HCT116 (cell line): ENCODE measurements at regions not wholly inside any gene's neighbourhood (a gene's known extent, or its start where the extent isn't known, plus 50 kb on each side); places are given as distances from the start of the nearest gene placed in this dataset.

ENCODE experiments used
- ATAC-seq: fragments of 200-7000 bp; cut with Tn5 transposase; 2 replicates; pipeline ENCODE4 v1.9.1; 2020; ENCODE audit warnings: mild to moderate bottlenecking, moderate library complexity
- BruUV-seq: library from RNA; stranded (reverse); fragments of 400-500 nt; replicated peaks from 2 replicates; lab custom pipeline; 2021; lab: Mats Ljungman, UMichigan
- CTCF ChIA-PET: fragments of 300-600 bp; sonication (Branson Sonifier 250); formaldehyde crosslinking; loops from one replicate; lab custom pipeline; 2021; ENCODE audit warnings: antibody characterized with exemption; lab: Charles Lee
- POLR2A ChIA-PET: fragments of 300-600, 350-600 bp; sonication (Branson Sonifier 250); formaldehyde crosslinking; loops from one replicate; lab custom pipeline; 2021; ENCODE audit warnings: antibody characterized with exemption; lab: Charles Lee
- RAD21 ChIA-PET, 2 experiments: fragments of 300-600 bp; sonication (Branson Sonifier 250); formaldehyde crosslinking; loops; one replicate each; lab custom pipeline; 2023; ENCODE audit warnings: low total read pairs in 2 of 2; ENCODE audit not compliant: uncharacterized antibody in 2 of 2, unreplicated experiment in 2 of 2, low non-redundant PET in 1 of 2; lab: Charles Lee
- DNase-seq: peaks from one replicate; pipeline ENCODE4 v3.0.0-alpha.2; 2010; ENCODE audit warnings: low read depth, low spot score
- H2AFZ ChIP-seq: fragments of 200-600 bp; shearing (Covaris generic), sonication (generic); 2 replicates; pipeline ENCODE4 v1.6.1; 2017; ENCODE audit warnings: low read depth, mixed run types, mixed read lengths, antibody characterized with exemption, low read length; ENCODE audit not compliant: poor library complexity, severe bottlenecking
- H3K27ac ChIP-seq: 2 replicates; pipeline ENCODE4 v1.5.1; 2012; ENCODE audit warnings: low read depth, low read length
- H3K27me3 ChIP-seq: fragments of 200-600 bp; sonication (generic); 2 replicates; pipeline ENCODE4 v1.6.1; 2016; ENCODE audit warnings: mixed run types, low read length, mixed read lengths; ENCODE audit not compliant: insufficient read depth
- H3K36me3 ChIP-seq, 2 experiments: fragments of 200-500 bp in 1 of 2; fragments of 200-600 bp in 1 of 2; sonication (Bioruptor generic) in 1 of 2; sonication (generic) in 1 of 2; 2 replicates each; pipeline versions ENCODE4 v1.5.1 to v1.6.1; 2014 to 2016; ENCODE audit warnings: low read length in 2 of 2, inconsistent platforms in 1 of 2, mixed read lengths in 1 of 2, mixed run types in 1 of 2; ENCODE audit not compliant: insufficient read depth in 2 of 2, control insufficient read depth in 1 of 2
- H3K4me1 ChIP-seq, 2 experiments: fragments of 200-600 bp in 1 of 2; sonication (generic) in 1 of 2; 2 replicates each; pipeline versions ENCODE4 v1.5.1 to v1.6.1; 2012 to 2017; ENCODE audit warnings: low read length in 2 of 2, inconsistent platforms in 1 of 2, mild to moderate bottlenecking in 1 of 2, mixed read lengths in 1 of 2, mixed run types in 1 of 2, moderate library complexity in 1 of 2; ENCODE audit not compliant: insufficient read depth in 2 of 2, control insufficient read depth in 1 of 2
- H3K4me2 ChIP-seq: fragments of 200-600 bp; sonication (generic); 2 replicates; pipeline ENCODE4 v1.6.1; 2017; ENCODE audit warnings: mixed run types, low read length, mixed read lengths
- H3K4me3 ChIP-seq, 2 experiments: fragments of 200-600 bp in 1 of 2; sonication (generic) in 1 of 2; replicated peaks in 1 of 2; 2 replicates each; pipeline ENCODE4 v1.5.1; 2011 to 2016; ENCODE audit warnings: low read length in 2 of 2, control low read depth in 1 of 2, low read depth in 1 of 2, mild to moderate bottlenecking in 1 of 2, mixed read lengths in 1 of 2, mixed run types in 1 of 2
- H3K79me2 ChIP-seq: fragments of 200-600 bp; sonication (generic); 2 replicates; pipeline ENCODE4 v1.6.1; 2017; ENCODE audit warnings: mild to moderate bottlenecking, mixed run types, low read length, moderate library complexity, mixed read lengths; ENCODE audit not compliant: insufficient read depth
- H3K9ac ChIP-seq: fragments of 200-600 bp; sonication (generic); 2 replicates; pipeline ENCODE4 v1.6.1; 2016; ENCODE audit warnings: low read length, mixed read lengths
- H3K9me2 ChIP-seq: fragments of 200-600 bp; sonication (generic), shearing (Covaris generic); 2 replicates; pipeline ENCODE4 v1.6.1; 2017; ENCODE audit warnings: mixed run types, mild to moderate bottlenecking, moderate library complexity; ENCODE audit not compliant: insufficient read depth
- H3K9me3 ChIP-seq, 2 experiments: fragments of 200-500 bp in 1 of 2; fragments of 200-600 bp in 1 of 2; sonication (Bioruptor generic) in 1 of 2; sonication (generic) in 1 of 2; 2 replicates each; pipeline ENCODE4 v1.6.1; 2014 to 2017; ENCODE audit warnings: low read length in 2 of 2, mixed read lengths in 2 of 2, inconsistent platforms in 1 of 2, low read depth in 1 of 2, mild to moderate bottlenecking in 1 of 2, mixed run types in 1 of 2, moderate library complexity in 1 of 2; ENCODE audit not compliant: control insufficient read depth in 1 of 2, insufficient read depth in 1 of 2
- H4K20me1 ChIP-seq: fragments of 200-600 bp; sonication (generic), shearing (Covaris generic); 2 replicates; pipeline ENCODE4 v1.6.1; 2017; ENCODE audit warnings: mixed run types, mild to moderate bottlenecking, moderate library complexity; ENCODE audit not compliant: insufficient read depth
- ATF3 ChIP-seq: IDR thresholded peaks from 2 replicates; pipeline ENCODE4 v1.6.1; 2012
- JUND ChIP-seq: IDR thresholded peaks from 2 replicates; pipeline ENCODE4 v1.6.1; 2012
- POLR2AphosphoS5 ChIP-seq: IDR thresholded peaks from 2 replicates; pipeline ENCODE4 v1.6.1; 2011; ENCODE audit warnings: mild to moderate bottlenecking, low read depth, low read length, moderate library complexity
- RAD21 ChIP-seq: IDR thresholded peaks from 2 replicates; pipeline ENCODE4 v1.6.1; 2012; ENCODE audit warnings: low read depth, mild to moderate bottlenecking
- REST ChIP-seq: IDR thresholded peaks from 2 replicates; pipeline ENCODE4 v1.6.1; 2012; ENCODE audit warnings: low read depth
- SIN3A ChIP-seq: IDR thresholded peaks from 2 replicates; pipeline ENCODE4 v1.6.1; 2012; ENCODE audit warnings: low read depth
- SRF ChIP-seq: IDR thresholded peaks from 2 replicates; pipeline ENCODE4 v1.6.1; 2012; ENCODE audit warnings: low read depth
- ZBTB33 ChIP-seq: IDR thresholded peaks from 2 replicates; pipeline ENCODE4 v1.6.1; 2011; ENCODE audit warnings: mild to moderate bottlenecking, low read length, moderate library complexity; ENCODE audit not compliant: insufficient replicate concordance; ENCODE audit errors: extremely low read depth
- intact Hi-C: fragments of 100-400 bp; cut with micrococcal nuclease; formaldehyde crosslinking; loops from 2 replicates; pipeline ENCODE4 v1.10.0; 2022

- no peak overlapping the region for H3K4me2 ChIP-seq
- no peaks in the 10 kb centered on the region for H3K79me2 ChIP-seq
- H3K9me2 ChIP-seq = no peaks in the 10 kb centered on the region
- POLR2A ChIA-PET = no interaction called here
- no peak overlapping the region for H3K9ac ChIP-seq
- no TSS peak for BruUV-seq
- H4K20me1 ChIP-seq = no peaks in the 10 kb centered on the region
- no peak overlapping the region for H3K27ac ChIP-seq
- DNase-seq (no peak), ATAC-seq (no peak)
- TF ChIP-seq JUND (no peak), SRF (no peak), ZBTB33 (no peak), RAD21 (no peak), SIN3A (no peak), POLR2AphosphoS5 (no peak)
- intact Hi-C loops = no loop called here
- peaks cover 30% of the 10 kb centered on the region for H3K27me3 ChIP-seq
- no peaks in the 10 kb centered on the region for H3K36me3 ChIP-seq
- H3K9me3 ChIP-seq = no peaks in the 10 kb centered on the region
- RAD21 ChIA-PET = no interaction called here
- CTCF ChIA-PET = no interaction called here
- H3K4me3 ChIP-seq = no peak overlapping the region
- H3K4me1 ChIP-seq = no peaks in the 10 kb centered on the region
- no peak overlapping the region for H2AFZ ChIP-seq
Measured at GRCh38 chr12:131525795-131526508, 184.9 kb upstream of the SFSWAP start.

- peaks cover 34% of the 10 kb centered on the region for H3K27me3 ChIP-seq
- no peak overlapping the region for H3K9ac ChIP-seq
- H3K9me2 ChIP-seq = no peaks in the 10 kb centered on the region
- H3K4me3 ChIP-seq = no peak overlapping the region
- H3K4me2 ChIP-seq = no peak overlapping the region
- RAD21 ChIA-PET = no interaction called here
- H3K36me3 ChIP-seq = no peaks in the 10 kb centered on the region
- CTCF ChIA-PET = no interaction called here
- H3K4me1 ChIP-seq = no peaks in the 10 kb centered on the region
- no peak for ATAC-seq
- no TSS peak for BruUV-seq
- no peak for DNase-seq
- no peak overlapping the region for H2AFZ ChIP-seq
- no peaks in the 10 kb centered on the region for H4K20me1 ChIP-seq
- no peak overlapping the region for H3K27ac ChIP-seq
- POLR2A ChIA-PET = no interaction called here
- H3K9me3 ChIP-seq = no peaks in the 10 kb centered on the region
- H3K79me2 ChIP-seq = no peaks in the 10 kb centered on the region
- intact Hi-C loops = no loop called here
- TF ChIP-seq ATF3 = no peak
- no peak for TF ChIP-seq ZBTB33
- no peak for TF ChIP-seq SRF
- no peak for TF ChIP-seq POLR2AphosphoS5
- no peak for TF ChIP-seq SIN3A
- TF ChIP-seq REST = no peak
Measured at GRCh38 chr12:131527092-131527491, 183.8 kb upstream of the SFSWAP start.
